ENCODE measurements at regions not wholly inside any gene's neighbourhood (a gene's known extent, or its start where the extent isn't known, plus 50 kb on each side); places are given as distances from the start of the nearest gene placed in this dataset.

DNA sequence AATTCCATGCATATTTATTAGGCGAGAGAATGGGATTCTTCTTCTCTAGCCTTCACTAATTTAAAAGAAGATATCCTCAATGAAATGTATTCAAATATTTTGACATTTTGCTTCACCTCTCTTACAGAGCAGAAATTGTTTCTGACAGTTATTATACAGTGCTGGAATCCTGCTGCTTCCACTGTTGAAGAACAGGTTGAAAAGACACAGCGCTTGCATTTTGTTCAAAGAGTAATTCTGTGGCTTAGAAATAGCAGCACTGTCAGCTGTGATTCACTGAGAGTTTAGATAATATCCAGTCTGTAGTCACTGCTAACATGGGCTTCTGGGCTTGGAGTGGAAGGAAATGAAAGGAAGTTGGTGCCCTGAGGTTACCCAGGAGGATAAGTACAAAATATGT, 117.1 kb upstream of the FBXL4 start:
- no peak for DNase-seq

DNA sequence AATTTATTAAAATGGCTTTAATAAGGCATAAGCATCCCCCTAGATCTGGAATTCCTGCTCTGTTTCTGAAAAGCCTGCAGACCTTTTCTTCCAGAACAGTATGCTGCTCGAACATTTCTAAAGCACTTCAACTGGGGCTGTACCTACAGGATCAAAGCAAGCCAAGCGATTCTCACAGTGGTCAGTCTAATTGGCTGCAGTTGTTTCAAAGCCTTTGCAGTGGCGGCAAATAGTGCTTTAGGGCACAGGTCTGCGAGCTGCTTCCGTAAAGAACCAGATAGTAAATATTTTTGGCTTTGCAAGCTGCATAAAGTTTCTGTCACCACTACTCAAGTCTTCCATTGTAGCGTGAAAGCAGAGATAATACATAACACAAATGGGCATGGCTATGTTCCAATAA, 88.9 kb upstream of the FBXL4 start:
- no peak for DNase-seq

DNA sequence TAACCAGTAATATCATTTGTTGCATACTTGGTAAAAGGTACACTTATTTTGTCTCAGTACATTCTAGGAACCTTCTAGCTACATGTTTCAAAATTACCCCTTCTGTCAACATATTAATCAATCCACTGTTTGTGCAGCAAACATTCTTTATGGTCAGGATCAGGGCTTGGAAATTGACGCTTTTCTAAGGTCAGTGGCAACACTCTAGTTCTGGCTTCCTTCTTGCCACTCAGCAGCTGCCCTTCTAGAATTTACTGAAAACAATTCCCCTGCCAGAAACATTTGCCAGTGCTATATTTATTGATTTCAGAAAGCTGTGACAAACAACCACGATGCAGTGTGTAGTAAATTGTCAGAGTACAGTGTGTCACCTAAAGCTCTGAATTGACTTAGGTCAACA, 84.7 kb upstream of the FBXL4 start:
- no peak for DNase-seq

DNA sequence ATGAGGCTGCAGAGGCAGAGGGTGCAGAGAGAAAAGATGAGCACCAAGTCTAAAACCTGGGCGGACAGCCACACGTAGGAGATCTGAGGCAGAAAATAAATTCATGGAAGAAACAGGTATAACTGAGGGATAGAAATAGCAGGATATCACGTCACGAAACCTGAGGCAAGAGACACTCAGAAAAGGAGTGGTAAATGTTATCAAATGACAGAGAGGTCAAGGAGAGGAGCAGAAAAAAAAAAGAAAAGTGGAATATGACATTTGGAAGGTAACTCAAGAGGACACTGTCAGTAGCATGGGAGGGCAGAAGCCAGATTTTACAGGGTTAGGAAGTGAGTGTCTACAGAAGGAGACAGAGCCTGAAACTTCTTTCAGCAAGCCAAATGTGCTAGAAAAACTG, 84.2 kb upstream of the FBXL4 start:
- no peak for DNase-seq

DNA sequence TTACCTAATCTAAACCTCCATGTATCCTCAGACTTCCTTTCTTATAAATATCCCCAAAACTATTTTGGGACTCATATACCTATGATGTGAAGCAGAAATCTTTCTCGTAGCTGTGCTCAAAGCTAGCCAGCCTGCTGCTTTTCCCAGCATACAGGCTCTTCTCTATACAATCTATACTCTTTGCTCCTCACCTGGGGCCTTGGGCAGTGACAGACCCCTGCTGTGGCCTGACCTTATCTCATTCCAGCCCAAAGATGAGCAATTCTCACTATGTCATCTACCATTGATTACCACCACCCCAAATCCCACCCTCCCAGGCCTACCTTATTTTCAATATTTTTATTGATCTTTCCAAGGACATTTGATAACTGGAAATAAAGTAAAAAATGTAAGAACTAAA, 83.2 kb upstream of the FBXL4 start:
- no peak for DNase-seq

DNA sequence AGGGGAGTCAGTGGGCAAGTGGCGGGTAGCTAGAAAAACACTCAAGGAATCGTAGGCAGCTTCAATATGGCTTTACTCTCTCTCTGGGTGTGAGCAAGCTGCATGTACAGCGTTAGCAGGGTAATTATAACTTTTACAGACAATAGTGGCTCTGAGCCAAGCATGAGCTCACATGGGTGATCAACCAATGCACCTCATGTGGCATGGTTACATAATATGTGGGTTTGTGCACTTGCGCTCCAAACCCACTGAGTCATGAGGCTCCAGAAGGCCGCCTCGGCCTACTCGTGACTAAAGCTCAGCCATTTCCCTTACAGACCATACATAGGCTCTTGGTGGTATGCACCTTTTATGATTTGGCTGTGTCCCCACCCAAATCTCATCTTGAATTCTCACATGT, 78.4 kb upstream of the FBXL4 start:
- DNase-seq, result no peak

DNA sequence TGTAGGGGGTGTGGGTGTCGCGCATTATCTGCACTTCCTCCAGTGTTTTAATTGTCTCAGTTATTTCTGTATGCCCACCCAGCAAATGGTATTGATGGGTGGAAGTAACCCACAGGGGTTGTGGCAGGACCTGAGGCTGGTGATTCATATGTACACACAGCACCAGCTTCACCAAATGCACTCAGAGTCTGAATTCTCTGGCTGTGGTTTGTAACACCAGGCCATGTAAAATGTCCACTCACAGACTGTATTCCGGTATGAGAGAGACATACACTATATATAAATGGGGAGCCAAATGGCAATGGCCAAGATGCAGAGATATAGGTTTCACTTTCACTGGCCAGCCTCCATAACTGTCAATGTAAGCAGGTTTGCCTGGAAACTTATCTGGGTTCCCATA, 76.3 kb upstream of the FBXL4 start:
- DNase-seq, result no peak

DNA sequence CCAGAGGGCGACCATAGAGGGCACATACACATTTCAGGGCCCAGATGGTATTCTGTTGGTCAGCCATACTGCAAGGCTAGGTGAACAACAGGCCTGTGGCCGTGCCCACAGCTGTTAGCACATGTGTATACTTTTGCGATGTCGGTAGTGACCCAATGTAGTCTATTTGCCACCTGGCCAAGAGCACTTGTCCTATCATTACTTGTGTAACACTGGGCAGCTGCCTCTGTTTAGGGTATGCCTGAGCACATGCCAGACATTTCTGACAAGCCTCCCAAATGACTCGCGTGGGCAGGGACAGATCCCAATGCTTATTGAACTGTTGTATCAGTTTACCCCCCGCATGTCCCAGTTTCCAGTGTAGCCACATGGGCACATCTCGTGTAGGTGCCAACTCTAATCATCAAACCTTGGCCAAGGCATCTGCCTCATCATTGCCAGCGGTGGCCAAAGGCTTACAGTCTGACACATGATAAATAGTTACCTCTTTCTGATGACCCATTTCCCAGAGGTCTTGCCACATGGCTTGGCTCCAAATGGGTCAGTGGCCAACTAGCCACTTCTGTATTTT, 74.4 kb upstream of the FBXL4 start:
- DNase-seq, result no peak

DNA sequence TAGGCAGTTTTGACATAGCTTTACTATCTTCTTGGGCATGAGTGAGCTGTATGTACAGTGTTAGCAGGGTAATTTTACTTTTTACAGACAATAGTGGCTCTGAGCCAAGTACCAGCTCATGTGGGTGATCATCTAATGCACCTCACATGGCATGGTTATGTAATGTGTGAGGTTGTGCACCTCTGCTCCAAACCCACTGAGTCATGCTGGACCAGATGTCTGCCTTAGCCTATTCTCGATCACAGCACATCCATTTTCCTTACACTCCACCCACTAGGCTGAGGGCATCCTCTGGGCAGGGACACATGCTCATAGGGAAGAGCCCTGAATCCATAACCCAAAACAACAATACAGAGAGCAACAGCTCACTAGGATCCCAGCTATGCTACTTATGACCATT, 71.6 kb upstream of the FBXL4 start:
- DNase-seq, result no peak

DNA sequence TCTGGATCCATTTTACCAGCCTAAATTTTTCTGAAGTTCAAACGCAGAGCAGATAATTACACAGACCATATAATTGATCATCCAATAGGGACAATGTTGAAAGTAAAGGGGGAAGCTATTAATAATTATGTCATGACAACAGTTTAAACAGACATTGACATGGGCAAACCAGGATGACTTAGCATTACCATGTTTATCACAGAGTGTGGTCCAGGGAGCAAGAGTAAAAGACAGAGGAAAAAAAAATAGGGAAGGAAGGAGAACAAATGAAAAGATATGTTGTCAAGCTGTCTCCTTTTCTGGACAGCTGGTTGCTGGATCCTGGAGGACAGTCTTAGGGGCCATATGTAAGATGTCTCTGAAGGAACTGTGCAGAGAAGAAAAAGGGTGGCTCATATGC, 69.4 kb upstream of the FBXL4 start:
- DNase-seq, result no peak

DNA sequence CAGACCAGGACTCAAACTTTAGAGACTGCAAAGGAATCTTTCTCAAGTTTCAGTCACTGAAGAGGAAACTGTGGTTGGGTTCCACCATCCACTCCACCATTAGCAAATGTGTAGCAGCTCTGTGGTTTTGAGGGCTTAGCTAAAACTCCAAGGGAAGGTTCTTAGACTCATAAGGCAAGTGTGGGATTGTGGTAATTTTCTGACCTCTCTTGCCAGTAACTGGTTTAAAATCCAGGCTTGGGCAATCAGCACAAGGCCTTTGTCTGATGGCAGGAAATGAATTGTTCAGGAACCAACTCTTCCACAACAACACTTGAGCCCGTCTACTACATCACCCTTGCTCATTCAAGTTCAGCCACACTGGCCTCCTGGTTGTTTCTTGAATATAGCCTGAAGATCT, 68.6 kb upstream of the FBXL4 start:
- DNase-seq, result no peak

DNA sequence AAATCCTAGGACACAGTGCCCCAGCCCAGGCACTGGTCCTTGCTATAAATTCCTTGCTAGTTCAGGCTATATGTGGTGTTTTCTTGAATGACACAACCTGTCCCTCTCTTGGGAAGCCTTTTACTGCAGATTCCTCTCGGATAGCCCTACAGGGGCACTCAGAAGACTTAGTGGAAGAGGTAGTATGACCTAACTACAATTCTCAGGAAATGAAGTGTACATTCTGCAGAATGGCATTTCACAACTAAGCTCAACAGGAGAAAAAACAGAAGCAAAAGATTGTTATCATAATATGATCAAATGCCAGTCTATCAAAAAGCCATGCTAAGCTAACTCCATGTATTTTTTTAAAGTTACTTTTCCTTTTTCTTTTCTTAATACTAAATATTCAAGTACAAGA, 66.3 kb upstream of the FBXL4 start:
- DNase-seq, result no peak

DNA sequence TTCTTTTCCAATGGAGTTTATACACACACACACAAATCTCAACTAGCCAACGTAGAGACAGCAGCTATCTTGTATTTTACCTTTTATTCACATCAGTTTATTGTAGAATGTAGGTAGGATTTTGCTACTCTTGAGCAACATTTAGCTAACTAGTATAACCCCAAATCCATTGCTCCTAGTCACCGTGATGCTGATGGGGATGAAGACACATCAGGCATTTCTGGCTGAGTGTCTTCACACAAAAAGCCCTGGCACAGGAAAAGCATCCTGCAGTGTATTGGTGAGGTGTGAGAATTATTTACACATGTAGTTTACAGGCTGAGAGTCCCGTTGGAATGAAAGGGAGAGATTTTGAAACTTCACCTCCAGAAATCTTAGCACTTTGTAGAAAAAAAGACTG, 65.9 kb upstream of the FBXL4 start:
- DNase-seq, result no peak

DNA sequence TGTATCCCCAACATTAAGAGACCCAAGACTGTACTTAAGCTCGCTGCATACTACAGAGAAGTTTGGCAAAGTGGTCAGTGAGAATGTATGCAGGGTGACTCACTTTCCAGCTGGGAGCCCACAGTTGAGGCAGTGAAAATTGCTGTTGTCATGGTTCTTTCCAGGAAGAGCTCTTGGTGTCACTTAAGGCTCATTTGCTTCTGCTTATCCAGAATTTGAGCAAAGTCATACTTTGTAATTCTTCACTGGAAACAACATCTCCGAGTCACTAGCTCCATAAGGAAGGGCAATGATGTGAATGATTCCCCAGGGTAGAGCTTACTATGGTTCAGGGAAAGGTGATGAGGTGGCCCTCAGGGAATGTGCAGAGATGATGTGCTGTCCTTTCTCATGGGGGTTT, 65.4 kb upstream of the FBXL4 start:
- no peak for DNase-seq

DNA sequence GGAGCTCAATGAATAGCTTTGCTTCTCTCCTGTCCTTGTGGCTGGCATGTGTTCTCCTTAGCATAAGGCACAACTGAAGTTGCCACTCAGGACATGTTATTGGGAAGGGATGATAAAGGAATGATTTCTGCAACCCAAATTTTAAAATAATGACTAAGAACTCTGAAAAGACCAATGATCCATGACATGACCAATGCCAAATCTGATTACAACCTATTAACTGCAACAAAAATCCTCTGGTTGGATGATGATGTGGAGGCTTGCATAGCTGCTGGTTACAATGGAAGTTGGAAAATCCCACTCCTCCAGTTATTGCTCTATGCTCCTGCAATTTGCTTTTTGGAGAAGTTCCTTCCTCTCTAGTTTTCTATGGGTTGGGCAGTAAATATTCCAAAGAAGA, 63.4 kb upstream of the FBXL4 start:
- DNase-seq, result no peak

DNA sequence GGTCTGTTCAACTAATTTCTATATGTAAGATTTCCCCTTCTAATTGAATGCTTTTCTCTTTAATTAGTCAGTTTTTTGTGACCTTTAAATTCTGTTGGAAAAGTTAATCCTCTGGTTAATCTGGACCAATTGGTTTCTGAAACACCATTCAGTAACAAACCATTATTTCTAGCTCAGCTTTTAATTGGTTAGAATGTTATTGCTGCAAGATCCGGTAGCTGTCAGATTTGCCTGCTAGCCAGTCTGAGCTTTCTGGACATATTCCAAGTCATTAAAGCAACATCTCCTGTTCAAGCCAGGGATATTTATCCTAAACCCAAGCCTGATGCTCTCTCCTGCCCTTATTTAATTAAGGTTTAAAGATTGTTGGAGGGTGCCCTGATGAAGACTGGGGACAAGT, 55.1 kb upstream of the FBXL4 start:
- no peak for DNase-seq

DNA sequence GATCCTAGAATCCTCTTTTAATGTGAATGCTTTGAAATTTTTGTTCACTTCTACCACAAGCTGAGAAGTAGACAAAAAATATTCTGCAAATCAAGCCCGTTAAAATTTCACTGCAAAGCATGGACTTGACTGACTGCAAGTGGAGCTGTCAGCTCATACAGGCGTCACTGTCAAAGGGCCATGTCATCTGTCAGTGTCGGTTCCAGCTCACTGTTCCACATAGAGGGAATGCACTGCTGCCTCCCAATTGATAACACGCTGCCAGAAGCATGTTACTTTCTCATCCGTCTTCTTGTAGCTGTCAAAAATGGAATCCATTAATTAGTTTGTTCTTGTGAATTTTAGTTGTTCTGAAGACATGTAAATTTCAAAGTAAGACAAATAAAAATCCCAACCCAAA, 50.4 kb upstream of the FBXL4 start:
- DNase-seq, result no peak
